NCI-H187 (cell line): ENCODE measurements at regions not wholly inside any gene's neighbourhood (a gene's known extent, or its start where the extent isn't known, plus 50 kb on each side); places are given as distances from the start of the nearest gene placed in this dataset.

ENCODE experiments used
- DNase-seq, 2 experiments: peaks; one replicate each; lab custom pipeline; 2025; lab: John Stamatoyannopoulos, UW

DNA sequence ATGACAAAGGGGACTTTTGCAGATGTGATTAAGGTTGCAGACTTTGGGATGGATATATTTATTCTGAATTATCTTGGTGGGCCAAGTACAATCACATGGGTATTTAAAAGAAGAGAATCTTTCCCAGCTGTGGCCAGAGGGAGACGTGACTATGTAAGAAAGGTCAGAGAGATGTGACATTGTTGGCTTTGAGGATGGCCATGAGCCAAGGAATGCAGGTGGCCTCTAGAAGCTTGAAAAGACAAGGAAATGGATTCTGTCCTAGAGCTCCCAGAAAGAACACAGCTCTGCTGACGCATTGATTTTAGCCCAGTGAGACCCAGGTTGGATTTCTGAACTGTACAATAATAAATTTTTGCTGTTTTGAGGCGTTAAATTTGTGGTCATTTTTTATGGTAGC, 616.0 kb upstream of the TBL1XR1 start:
- DNase-seq, result no peak

DNA sequence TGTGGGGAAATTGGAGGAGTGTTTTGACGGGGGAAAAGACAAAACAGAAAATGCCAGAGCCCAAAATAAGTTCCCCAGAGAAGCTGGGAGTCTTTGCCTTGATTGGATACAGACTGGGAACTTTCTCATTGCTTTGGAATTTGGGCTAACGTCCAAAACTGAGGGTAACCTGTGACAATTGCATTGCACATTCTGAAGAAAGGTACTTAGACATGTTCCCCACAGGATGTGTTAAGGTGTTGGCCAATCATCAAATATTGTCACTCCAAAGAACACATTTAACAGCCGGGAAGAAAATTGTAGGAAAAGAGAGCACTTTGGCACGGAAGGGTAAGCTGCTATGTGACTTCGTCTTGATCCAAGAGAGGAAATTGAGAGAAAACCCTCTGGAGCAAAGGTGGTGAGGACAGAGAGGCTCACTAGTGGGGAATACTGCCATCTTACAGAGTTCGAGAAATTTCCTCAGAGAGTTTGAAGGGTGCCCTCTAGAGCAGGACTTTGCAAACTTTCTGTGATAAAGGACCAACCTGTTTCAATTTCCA, 619.5 kb upstream of the TBL1XR1 start:
- no peak for DNase-seq

DNA sequence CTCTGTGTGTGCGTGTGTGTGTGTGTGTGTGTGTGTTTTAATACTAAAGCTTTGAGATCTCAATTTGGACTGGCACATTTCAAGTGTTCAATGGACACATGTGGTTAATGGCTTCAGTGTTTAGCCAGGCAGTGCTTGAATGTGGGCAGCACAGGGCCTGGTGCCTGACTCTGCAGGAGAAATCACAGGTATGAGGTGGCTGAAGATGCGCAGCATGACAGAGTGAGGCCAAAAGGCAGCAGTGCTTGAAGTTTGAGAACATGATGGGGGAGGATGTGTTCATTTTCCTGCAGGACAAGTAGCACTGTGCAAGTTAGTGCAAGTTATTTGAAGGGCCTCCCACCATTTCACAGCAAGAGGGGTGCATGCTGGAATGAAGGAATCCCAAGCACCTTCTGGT, 620.5 kb upstream of the TBL1XR1 start:
- no peak for DNase-seq

DNA sequence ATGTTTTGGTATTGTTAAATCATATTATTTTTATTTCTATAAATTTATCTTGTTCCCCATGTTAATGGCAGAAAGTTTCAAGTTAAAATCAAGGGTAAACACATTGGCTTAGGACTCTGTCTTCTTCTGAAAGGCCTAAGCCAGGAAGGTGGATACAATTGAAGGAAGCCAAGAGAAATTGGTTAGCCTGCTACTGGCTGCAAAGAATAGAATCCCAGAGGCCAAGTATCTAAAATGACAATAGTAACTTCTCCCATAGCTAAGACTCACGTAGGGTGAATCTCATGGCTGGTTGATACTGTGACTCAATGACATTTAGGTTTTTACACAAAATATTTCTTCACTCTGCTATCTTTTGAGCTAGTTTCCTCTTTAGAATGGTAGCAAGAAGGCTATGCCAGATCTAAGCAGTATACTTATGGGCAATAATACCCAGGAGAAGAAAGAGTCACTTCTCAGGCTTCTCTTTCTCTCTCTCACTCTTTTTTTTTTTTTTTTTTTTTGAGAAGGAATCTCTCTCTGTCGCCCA, 621.5 kb upstream of the TBL1XR1 start:
- no peak for DNase-seq

DNA sequence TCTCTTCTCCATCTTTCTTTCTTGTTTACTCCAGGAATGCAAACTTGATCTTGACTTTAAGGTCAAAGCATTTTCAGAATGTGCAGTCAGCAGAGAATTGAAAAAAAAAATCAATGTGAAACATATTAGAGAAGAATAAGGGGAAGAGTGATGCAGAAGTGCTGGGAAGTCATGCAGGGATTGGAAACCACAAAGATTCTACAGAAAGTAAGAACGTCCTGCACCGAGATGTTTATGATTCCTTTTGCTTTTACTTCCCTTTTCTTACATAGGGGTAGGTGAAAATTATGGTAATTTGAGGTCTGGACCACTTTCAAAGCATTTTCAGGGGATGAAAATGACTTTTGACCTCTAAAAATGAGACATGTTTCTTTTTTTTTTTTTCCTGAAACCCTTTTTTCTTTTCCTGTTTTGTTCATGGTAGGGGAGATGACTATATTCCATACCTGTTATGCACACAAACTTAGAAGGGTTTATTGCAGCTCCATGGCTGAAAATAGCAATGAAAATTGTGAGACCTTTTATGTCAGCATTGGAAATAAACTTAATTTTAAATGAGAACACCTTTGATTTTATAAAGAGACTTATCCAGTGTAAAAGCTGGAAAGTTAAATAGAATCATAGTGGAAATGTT, 623.5 kb upstream of the TBL1XR1 start:
- no peak for DNase-seq

DNA sequence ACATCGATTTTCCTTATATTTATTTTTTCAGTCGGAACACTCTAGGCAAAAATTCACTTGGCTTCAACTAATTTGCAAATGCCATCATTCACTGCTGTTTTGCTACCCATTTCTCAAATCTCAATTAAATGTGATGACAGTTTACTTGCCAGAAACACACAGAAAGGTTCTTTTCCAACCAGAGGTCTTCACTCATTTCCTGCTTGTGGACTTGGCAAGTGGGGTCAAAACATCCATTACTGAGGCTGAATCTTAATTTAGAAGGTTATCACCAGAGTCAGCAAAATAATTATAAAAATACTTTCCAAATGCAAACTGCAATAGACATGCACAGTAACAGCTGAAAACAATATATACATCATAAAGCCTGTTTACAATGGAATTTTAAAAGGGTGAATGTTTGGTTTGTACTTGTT, 625.4 kb upstream of the TBL1XR1 start:
- DNase-seq, result no peak

DNA sequence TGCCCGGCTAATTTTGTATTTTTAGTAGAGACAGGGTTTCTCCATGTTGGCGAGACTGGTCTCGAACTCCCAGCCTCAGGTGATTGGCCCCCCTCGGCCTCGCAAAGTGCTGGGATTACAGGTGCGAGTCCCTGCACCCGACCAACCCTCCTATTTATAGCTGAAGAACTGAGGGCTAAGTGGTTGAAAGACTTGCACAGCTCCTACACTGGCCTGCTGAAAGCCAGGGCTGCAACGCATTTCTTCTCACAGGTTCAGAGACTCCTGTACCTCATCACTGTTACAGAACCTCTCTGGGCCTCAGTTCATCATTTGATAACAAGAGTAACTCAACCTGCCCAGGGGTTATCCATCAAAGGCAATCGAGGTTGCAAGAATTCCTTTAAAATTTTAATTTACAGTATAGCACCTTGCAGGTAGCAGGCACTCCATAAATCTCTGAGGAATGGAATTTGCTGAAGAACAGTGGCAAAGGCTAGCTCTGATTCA, 626.5 kb upstream of the TBL1XR1 start:
- no peak for DNase-seq

DNA sequence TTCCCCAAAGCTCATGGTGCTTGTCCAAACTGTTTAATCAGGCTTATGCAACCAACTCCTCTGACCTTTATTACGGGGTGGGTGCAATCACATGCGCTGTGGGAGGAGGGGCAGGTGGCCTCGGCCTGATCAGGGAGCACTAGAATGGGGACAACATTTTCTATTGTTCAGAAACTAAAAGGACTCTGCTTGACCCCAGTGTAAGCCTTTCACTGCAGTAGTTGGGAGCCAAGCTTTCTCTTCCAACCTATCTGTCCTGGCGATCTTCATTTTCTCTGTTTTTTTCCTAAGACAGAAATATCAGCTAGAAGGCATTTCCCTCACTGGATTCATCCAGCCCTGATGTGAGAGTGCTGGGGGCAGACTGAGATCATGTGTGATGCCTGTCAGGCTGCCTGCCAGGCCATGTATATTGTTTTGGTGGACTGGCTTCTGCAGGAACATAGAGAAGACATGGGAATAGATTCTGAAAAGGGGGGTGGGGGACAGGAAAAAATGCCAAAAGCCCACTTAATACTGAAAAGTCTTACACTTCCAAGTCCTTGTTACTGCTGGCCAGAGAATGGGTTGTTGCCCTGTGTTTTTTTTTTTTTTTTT, 627.0 kb upstream of the TBL1XR1 start:
- DNase-seq, result no peak

DNA sequence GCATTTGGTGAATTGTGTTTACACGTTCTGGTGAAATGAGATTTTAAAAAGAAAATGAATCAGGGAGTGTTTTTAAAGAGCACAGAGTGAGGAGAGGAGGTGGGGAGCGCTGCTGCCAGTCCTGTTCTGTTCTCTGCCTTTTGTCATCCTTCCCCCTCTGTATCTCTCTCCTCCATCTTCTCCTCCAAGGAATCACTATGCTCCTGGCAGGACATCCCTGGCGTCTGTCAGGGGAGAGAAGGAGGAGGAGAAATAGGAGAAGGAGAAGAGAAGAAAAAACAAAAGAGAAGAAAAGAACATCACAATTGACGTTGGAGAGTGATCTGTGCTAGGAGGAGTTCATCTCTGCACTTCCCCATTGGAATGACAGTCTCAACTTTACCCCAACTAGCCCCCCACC, 627.6 kb upstream of the TBL1XR1 start:
- DNase-seq, result no peak

DNA sequence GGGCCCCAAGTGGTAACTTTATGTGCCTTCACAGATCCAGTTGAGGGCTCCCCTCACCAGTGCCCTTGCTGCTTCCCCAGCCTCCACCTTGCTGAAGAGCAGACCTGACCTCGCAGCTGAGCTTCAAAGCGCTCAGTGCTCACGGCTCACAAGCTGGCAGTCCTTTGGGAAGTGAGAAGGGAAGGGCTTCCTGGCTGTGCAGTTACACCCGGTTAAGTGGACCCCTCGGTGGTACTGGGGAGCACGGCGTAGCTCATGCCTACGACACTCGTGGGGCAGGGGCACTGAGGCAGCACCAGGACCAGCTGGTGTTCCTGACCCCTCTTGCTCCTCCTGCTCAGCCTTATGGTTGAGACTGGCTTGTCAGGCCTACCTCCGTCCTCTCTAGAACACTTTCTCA, 629.0 kb upstream of the TBL1XR1 start:
- DNase-seq, result no peak

DNA sequence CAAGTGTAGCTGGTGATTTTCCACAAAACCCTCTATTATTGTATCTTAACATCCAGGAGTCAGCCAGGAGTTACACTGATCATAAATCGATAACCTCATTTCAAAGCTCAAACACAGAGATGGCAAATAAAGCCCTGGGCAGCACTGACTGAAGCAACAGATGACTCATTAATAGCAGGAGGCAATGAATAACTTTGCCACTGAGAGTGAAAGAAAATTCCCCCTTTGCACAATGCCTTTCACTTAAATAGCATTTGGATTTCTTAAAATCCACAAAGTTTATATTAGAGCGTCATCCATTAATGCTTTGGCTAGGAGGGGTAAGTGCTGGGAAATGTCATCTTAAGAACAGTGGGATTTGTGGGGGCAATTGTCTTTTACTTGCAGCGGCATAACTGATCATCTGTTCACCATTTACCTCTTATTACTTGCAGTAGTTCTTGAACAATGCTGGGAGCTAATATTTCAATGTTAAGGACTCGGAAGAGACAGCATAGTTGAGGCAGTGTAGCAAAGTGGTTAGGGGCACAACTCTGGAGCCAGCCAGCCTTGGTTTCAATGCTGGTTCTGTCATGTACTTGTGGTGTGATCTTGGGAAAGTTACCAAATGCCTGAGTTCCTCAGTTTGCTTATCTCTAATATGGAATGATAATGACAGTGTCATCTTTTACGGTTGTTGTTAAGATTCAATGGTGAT, 630.4 kb upstream of the TBL1XR1 start:
- DNase-seq, result no peak

DNA sequence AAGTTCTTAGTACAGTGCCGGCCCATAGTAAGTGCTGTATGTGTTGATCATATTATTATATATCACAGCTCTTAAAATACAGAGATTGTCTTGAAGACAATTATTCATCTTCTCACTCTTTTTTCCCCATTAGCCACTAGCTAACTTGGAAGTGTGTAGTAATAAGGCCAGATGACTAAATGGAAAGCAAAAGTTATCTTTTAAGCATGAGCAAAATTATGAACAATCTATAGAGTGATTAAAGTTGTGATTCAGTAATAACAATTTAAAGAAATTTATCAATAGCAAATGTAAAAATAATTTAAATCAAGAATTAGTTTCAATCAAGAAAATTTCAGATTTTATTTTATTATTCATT, 630.9 kb upstream of the TBL1XR1 start:
- DNase-seq, result no peak

DNA sequence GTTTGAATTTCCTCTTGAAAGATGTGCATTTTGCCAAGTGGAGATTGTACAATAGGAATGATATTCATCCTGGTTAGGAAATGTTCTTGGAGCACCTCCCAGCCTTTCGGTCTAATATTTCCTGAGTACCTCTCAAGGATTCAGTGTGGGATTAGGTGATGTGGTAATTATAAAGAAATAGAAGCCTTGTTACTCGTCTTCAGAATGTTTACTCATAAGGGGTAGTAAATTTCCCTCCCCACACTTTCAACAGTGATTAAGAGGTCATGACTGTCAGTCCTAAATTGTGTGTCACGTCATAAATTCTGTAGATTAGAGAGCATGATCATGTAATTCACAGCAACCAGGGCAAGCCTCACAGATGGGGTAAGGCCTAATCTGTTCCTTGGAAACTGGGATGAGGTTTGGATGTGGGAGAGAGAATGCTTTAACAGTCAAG, 633.1 kb upstream of the TBL1XR1 start:
- DNase-seq, result peak; percentile 37 to 44

DNA sequence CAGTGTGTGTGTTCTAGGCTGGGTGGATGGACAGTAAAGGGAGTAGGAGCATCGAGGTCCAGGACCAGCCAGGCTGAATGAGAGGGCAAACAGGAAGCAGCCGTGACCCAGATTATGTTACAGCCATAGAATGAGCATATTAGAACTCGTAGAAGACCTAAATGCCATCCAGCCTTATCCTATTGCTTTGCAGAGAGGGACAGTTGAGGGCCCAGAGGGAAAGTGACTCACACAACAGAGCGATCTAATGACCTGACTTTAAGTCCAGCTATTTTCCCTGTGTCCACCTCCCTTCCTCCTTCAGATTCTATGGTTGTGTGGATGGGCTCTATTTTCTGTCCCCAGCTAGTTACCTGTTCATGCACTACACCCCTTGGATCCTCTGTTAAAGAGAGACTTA, 634.1 kb upstream of the TBL1XR1 start:
- no peak for DNase-seq

DNA sequence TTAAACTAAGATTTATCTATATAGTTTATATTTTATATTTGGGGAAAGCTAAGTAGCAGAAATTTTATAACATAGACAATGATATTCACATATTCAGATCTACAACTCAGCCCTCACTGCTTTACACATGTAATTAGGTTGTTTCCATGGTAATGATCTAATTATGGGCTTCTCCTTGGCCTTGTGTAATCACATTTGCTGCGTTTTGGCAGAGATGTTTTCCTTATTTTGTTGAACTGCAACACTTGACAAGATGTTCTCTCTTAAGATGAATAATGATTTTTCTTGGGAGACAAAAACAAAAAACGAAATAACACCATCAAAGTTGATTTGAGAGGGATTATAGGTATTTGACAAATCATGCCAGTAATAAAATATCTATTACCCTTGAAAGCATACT, 635.6 kb upstream of the TBL1XR1 start:
- no peak for DNase-seq

DNA sequence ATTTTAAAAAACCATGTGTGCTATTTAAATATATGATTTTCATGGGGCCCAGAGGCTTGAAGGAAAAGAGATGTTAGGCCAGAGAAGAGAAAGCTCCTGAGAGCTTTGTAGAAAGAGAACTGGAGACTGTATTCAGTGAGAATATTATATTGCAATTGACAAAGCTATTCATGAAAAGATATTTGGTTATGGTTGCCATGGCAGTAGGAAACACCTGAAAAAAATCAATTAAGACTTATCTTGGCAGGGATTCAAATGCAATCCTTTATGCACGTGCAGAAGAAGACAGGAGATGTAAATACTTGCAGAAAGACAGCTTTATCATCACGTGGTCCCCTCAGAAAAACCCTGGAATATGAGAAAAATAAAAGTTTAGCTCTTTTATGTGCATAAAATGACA, 636.0 kb upstream of the TBL1XR1 start:
- peak in 1 of 2 experiments; percentile 33 for DNase-seq

DNA sequence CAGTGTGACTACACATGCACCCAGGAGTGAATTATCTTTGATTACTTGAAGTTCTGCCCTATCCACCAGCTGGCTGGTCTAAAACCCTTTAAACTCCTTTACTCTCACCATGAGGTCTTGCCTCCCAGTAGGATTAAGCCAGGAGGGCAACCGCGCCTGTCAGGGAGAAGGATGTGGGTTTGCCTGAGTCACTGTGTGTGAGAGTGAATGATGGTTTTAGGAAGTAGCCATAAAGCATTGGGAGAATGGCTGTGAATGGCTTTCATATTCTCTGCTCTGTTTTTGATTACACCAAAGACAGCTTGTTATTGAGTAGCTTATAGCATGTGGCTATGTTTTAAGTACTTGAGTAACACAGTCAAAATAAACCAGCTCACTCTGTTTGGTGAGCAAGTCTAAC, 637.7 kb upstream of the TBL1XR1 start:
- DNase-seq, result peak in 1 of 2 experiments; percentile 48

DNA sequence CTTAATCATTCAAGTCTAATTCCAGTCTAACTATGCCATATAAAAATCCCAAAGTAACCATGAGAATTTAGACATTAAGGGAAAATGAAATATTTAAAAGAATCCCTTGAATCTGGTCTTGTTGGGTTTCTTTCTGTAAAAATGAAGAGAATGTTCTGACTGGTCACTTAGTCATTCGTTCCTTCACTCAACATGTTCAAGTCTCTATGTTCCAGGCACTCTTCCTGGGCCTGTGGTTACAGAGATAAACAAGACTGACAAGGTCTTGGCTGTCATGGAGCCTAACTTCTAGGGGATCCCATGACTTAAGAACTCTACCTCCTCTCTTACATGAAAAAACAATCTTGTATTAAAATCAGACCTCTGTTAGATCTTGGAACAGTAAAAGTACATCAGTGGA, 638.6 kb upstream of the TBL1XR1 start:
- no peak for DNase-seq

DNA sequence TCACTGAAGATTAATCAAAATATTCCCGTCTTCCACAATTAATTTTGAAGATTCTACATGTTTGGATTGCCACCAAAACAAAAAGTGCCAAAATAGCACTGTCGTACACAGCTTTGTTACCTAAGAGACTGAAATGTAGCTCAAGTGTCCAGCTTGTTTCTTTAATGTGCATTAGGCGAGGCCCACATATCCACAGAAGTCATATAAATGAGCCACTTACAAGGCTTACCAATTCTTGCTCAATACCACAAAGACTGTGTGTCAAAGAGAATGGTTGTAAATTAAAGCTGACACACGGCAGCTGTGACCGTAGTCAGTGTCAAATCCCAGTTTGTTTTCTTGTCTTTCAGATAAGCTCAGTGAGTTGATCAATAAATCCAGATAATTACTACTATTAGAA, 639.4 kb upstream of the TBL1XR1 start:
- peak in 1 of 2 experiments; percentile 20 for DNase-seq

DNA sequence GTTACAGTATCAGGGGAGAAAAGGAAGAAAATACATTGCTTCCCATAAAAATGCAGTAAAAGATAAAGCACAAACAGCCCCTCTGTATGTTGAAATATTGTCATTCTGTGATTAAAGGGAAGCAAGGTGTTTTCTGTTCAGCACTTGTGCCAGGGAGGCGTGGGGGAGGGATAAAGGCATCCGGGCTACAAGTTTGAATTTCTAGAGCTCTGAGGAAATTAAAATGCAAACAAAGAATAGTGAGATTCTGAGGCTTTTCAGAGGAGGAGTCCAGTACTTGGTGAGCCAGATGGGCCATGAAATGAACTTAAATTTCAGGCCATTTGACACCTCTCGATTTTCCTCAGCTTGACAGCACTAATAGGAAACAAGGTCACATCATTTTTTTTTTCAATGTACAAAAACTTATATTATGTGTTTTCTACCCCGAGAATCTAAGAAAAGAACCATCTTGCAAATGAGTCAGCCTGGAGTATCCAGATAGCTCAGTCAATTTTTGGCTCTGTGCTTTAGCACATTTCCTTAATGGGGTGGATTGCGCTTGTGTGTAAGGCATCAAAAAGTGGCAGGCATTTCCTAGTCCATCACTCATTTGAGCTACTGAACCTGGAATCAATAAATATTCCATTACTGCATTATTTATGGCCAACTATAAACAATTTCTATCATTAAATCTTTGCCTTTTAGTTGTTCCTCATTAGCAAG, 640.8 kb upstream of the TBL1XR1 start:
- DNase-seq, result no peak

DNA sequence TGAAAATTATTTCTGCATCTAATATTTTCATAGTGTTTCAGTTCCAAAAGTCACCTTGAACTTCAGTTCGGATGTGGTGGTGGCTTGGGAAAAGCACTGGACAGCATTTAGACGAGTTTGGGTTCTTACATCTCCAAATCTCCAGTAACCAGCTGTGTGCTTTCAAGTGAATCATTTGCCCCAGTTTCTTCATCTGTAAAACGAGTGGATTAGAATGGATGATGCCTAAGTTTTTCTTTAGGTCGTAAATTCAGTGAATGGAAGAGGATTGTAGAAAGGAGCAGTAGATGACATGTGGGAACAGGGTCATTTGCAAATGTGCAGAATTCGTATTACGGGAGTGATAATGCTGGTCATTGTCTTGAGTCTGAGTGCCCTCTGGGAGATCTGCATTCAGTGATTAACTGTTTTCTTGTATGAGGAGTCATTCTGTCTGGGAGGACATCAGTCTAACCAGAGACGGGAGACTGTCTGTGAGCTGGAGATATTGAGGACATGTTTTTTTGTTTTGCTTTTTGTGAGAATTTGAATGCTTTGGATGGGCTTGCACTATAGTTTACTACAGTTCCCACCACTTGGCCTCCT, 641.6 kb upstream of the TBL1XR1 start:
- no peak for DNase-seq

DNA sequence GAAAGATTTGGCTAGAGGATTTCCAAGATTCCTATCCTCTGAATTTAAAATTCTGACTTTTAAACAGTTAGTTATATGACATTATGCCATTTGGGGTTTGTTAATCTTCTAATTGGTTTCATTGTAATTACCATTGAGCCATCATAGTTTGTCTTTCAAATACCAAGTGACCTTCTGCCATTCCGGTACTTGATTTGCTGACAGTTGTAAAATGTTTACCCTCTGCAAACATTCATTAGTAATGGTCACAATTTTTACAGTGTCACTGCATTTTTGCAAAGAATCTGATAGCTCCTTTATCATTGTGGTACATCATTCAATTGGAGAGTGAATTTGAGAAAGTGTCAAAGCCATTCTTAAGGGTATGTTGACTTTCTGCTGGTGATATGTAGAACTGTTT, 645.0 kb upstream of the TBL1XR1 start:
- DNase-seq, result no peak
